ENCODE measurements at regions not wholly inside any gene's neighbourhood (a gene's known extent, or its start where the extent isn't known, plus 50 kb on each side); places are given as distances from the start of the nearest gene placed in this dataset.

DNA sequence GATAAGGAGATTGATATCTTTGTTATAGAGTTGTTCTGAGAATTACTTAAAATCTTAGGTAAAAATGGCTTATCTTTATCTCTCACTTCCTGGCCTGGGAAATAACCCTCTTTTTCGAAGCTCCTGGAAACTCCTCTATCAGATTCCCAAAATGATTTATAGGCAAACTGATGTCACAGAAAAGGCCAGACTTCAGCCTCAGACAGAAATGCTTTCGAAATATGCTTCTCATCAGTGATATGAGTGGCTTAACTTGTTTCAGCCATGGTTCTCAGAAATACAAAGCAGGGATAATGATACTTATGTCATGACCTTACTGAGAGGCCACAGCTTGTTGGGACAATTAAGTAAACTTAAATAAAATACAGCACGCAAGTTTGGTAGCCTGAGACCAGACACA is 85.3 kb upstream of the HS3ST1 start:
- DNase-seq (ENCODE audit: low spot score) = no peak
- peaks cover 38% of the 10 kb centered on the region; the same call in 1 of the 2 replicates for H3K9me3 ChIP-seq (ENCODE audit: low read length)
- H2AFZ ChIP-seq (ENCODE audit: low read length) = no peak overlapping the region
- in situ Hi-C loops (cut with HindIII; ENCODE audit: extremely low pct_ligation_motif_present, low pct_unique_long_range_greater_than_20kb) = no loop called here
- CTCF ChIA-PET (ENCODE audit: low intra/inter-chr PET ratio, low total read pairs) = no interaction called here
- no peaks in the 10 kb centered on the region for H4K20me1 ChIP-seq (ENCODE audit: insufficient read depth, low read length)
- no peaks in the 10 kb centered on the region for H3K4me1 ChIP-seq (ENCODE audit: insufficient read depth, low read length)
- intact Hi-C loops (cut with micrococcal nuclease; ENCODE audit: unreplicated experiment) = no loop called here
- 2% methylated on average over 3 of the region's 3 CpGs for WGBS (ENCODE audit: low lambda C conversion rate)
- no peak for TF ChIP-seq PLRG1 (conservative IDR thresholded peaks at IDR 0.05)
- TF ChIP-seq TFDP2 (CRISPR knock-in tag; IDR thresholded peaks at IDR 0.05) = no peak
- TF ChIP-seq ZBTB7B (CRISPR knock-in tag; IDR thresholded peaks at IDR 0.05) = no peak
- TF ChIP-seq SP140L (CRISPR knock-in tag; IDR thresholded peaks at IDR 0.05; ENCODE audit: borderline replicate concordance) = no peak
- no peak for TF ChIP-seq ZNF652 (CRISPR knock-in tag; IDR thresholded peaks at IDR 0.05; ENCODE audit: borderline replicate concordance, low read depth)
- TF ChIP-seq GTF2F1 (IDR thresholded peaks at IDR 0.05; ENCODE audit: low read length) = no peak
- TF ChIP-seq HMG20B (CRISPR knock-in tag; conservative IDR thresholded peaks at IDR 0.05) = no peak
- no peak for TF ChIP-seq ZNF225 (CRISPR knock-in tag; IDR thresholded peaks at IDR 0.05)
- TF ChIP-seq MEF2D (CRISPR knock-in tag; IDR thresholded peaks at IDR 0.05) = no peak
- no peak for TF ChIP-seq POGZ (CRISPR knock-in tag; IDR thresholded peaks at IDR 0.05)
- no peak for TF ChIP-seq JUN (CRISPR knock-in tag; IDR thresholded peaks at IDR 0.05)
- no peak for TF ChIP-seq ZFP90 (CRISPR knock-in tag; IDR thresholded peaks at IDR 0.05; ENCODE audit: borderline replicate concordance)
- TF ChIP-seq ONECUT2 (CRISPR knock-in tag; IDR thresholded peaks at IDR 0.05) = no peak
- no peak for FAIRE-seq
- H3K9ac ChIP-seq (ENCODE audit: insufficient read depth, low read depth, low read length) = no peak overlapping the region
- H3K79me2 ChIP-seq (ENCODE audit: insufficient read depth, low read length) = no peaks in the 10 kb centered on the region
- H3K27ac ChIP-seq (ENCODE audit: extremely low read length, insufficient read depth, low read length) = no peak overlapping the region
- no peak overlapping the region for H3K4me3 ChIP-seq (replicated peaks in 1 of 3; ENCODE audit: insufficient read depth in 1 of 3, low read depth in 2 of 3, low read length in 3 of 3)
- POLR2A ChIA-PET = no interaction called here
- H3K36me3 ChIP-seq (replicated peaks in 1 of 2; ENCODE audit: control insufficient read depth in 1 of 2, insufficient read depth in 2 of 2, low read length in 2 of 2) = no peaks in the 10 kb centered on the region
- H3K4me2 ChIP-seq (ENCODE audit: low read depth, low read length) = no peak overlapping the region
- no peak for ATAC-seq
- no TSS peak for BruUV-seq (replicated peaks)
- no peaks in the 10 kb centered on the region for H3K27me3 ChIP-seq (ENCODE audit: control insufficient read depth in 1 of 2, insufficient read depth in 2 of 2, low read length in 2 of 2)

Measured in HepG2 (cell line).